ENCODE measurements at regions not wholly inside any gene's neighbourhood (a gene's known extent, or its start where the extent isn't known, plus 50 kb on each side); places are given as distances from the start of the nearest gene placed in this dataset.

- no peak for TF ChIP-seq CTCF (IDR thresholded peaks at IDR 0.05)
- no peak overlapping the region for H3K27ac ChIP-seq
- H3K4me1 ChIP-seq (ENCODE audit: control insufficient read depth in 1 of 2, insufficient read depth in 1 of 2, low read depth in 1 of 2, low read length in 1 of 2) = no peaks in the 10 kb centered on the region
- no peak overlapping the region for H3K4me3 ChIP-seq (ENCODE audit: low read depth in 1 of 2, low read length in 1 of 2)
- H3K9me3 ChIP-seq = no peaks in the 10 kb centered on the region
- H3K36me3 ChIP-seq = no peaks in the 10 kb centered on the region
- peaks cover 57% of the 10 kb centered on the region for H3K27me3 ChIP-seq
These were observed 131.2 kb upstream of the CYP1B1 start for GRCh38 chr2:38207168-38207567.

GRCh38 chr2:38203446-38203810 lies 127.5 kb upstream of the CYP1B1 start:
- no peak overlapping the region for H3K27ac ChIP-seq
- no peak for TF ChIP-seq CTCF (IDR thresholded peaks at IDR 0.05)
- peaks cover 82% of the 10 kb centered on the region for H3K27me3 ChIP-seq
- H3K4me1 ChIP-seq (ENCODE audit: control insufficient read depth in 1 of 2, insufficient read depth in 1 of 2, low read depth in 1 of 2, low read length in 1 of 2) = no peaks in the 10 kb centered on the region
- no peak overlapping the region for H3K4me3 ChIP-seq (ENCODE audit: low read depth in 1 of 2, low read length in 1 of 2)
- H3K36me3 ChIP-seq = no peaks in the 10 kb centered on the region
- H3K9me3 ChIP-seq = no peaks in the 10 kb centered on the region

- Histone ChIP-seq H3K9me3 (no peaks in the 10 kb centered on the region), H3K4me1 (ENCODE audit: control insufficient read depth in 1 of 2, insufficient read depth in 1 of 2, low read depth in 1 of 2, low read length in 1 of 2) (no peaks in the 10 kb centered on the region), H3K27ac (no peak overlapping the region), H3K4me3 (ENCODE audit: low read depth in 1 of 2, low read length in 1 of 2) (no peak overlapping the region), H3K27me3 (peaks cover 77% of the 10 kb centered on the region), H3K36me3 (no peaks in the 10 kb centered on the region)
- TF ChIP-seq CTCF (IDR thresholded peaks at IDR 0.05) = no peak
These were observed 126.9 kb upstream of the CYP1B1 start for GRCh38 chr2:38202713-38203445.

- Histone ChIP-seq H3K27me3 (peaks cover 68% of the 10 kb centered on the region), H3K9me3 (no peaks in the 10 kb centered on the region)
- no peak for TF ChIP-seq CTCF (IDR thresholded peaks at IDR 0.05)
These were observed 125.8 kb upstream of the CYP1B1 start for GRCh38 chr2:38201784-38202183.

GRCh38 chr2:38200598-38200997 lies 124.6 kb upstream of the CYP1B1 start:
- TF ChIP-seq CTCF (IDR thresholded peaks at IDR 0.05) = no peak
- peaks cover 73% of the 10 kb centered on the region for H3K27me3 ChIP-seq
- no peak overlapping the region for H3K4me3 ChIP-seq (ENCODE audit: low read depth in 1 of 2, low read length in 1 of 2)
- no peaks in the 10 kb centered on the region for H3K36me3 ChIP-seq
- no peaks in the 10 kb centered on the region for H3K9me3 ChIP-seq
- no peaks in the 10 kb centered on the region for H3K4me1 ChIP-seq (ENCODE audit: control insufficient read depth in 1 of 2, insufficient read depth in 1 of 2, low read depth in 1 of 2, low read length in 1 of 2)
- no peak overlapping the region for H3K27ac ChIP-seq

More at GRCh38 chr2:38201784-38202183, 125.8 kb upstream of the CYP1B1 start:
- H3K27ac ChIP-seq = no peak overlapping the region
- no peak overlapping the region for H3K4me3 ChIP-seq (ENCODE audit: low read depth in 1 of 2, low read length in 1 of 2)
- no peaks in the 10 kb centered on the region for H3K4me1 ChIP-seq (ENCODE audit: control insufficient read depth in 1 of 2, insufficient read depth in 1 of 2, low read depth in 1 of 2, low read length in 1 of 2)
- H3K36me3 ChIP-seq = no peaks in the 10 kb centered on the region
